AG09319 (cell line): ENCODE measurements at regions not wholly inside any gene's neighbourhood (a gene's known extent, or its start where the extent isn't known, plus 50 kb on each side); places are given as distances from the start of the nearest gene placed in this dataset.

Experiments used
- DNase-seq: peaks from one replicate; pipeline ENCODE4 v3.0.0-alpha.2; 2010; ENCODE audit warnings: low read depth; ENCODE audit errors: extremely low read depth
- CTCF ChIP-seq: IDR thresholded peaks from 2 replicates; pipeline ENCODE4 v1.5.1; 2011; ENCODE audit warnings: low read depth, mild to moderate bottlenecking, inconsistent platforms, low read length, moderate library complexity

- TF ChIP-seq CTCF: no peak
- DNase-seq: no peak
These were observed 255.1 kb upstream of the KRR1 start for GRCh38 chr12:75766263-75767160.

- no peak for DNase-seq
These were observed 254.0 kb upstream of the KRR1 start for GRCh38 chr12:75765170-75766059.

DNA sequence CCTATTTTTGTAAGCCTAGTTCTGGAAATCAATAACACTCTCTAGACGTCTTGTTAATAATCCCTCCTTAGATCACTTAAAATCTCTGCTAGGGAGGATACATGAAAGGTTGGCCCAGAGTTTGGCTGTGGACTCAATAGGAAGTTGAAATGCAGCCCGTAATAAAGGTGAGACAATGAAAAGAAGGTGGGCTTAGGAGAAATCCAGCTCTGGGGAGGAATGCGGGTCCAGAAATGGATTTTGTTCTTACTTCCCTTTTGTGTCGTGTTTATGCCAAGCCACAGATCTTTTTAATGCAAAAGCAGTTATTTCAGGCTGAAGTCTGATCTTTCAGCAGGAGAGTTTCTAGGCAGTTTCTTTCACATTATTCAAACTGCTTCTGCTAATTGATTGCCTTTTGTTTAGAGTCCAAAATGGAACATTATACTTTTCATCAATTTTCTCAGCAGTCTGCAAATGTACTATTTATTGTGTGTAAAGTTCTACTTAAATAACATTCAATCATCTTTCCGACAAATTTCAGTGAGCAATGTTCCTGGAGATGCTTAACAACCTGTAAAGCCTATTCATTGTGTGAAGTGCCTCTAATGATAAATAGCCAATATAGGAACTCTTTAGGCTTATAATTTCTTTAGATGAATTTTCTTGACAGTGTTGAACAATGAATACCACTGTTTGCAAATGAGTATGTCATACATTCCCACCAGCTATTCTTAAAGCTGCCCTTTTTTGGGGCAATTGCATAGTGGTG, 252.9 kb upstream of the KRR1 start:
- no peak for DNase-seq
- TF ChIP-seq CTCF: no peak

More at GRCh38 chr12:75765170-75766059, 254.0 kb upstream of the KRR1 start:
- no peak for TF ChIP-seq CTCF

DNA sequence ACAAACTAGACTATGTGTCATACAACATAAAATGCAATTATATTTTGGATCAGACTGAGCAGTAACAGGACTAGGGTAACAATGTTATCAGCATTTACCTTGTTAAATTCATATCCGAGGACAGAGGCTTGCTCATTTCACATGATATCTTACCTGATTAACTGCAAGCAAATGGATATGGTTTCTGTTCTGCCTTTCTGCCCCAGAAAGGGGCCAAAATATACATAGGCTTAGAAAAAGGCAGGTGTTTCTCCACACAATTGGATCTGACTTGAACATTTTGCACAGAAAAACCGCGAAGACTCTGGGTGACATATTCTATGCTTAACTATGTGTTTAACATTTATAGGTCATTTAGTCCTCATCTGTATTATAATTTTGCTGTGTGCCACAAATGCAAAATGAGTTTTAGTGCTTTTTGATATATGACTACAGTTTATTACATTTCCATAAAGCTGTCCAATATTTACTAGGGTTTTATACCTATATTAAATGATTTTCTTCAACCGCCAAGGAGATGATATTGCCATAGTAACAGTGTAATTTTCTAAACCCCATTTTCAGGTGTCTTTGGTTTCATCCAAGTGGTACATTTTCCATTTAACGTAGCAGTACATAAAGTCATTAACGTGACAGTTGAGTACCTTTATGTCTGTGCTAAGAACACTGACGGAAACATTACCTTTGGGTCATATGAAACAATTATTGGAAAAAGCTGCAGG, 249.3 kb upstream of the KRR1 start:
- no peak for TF ChIP-seq CTCF
- DNase-seq: no peak

DNA sequence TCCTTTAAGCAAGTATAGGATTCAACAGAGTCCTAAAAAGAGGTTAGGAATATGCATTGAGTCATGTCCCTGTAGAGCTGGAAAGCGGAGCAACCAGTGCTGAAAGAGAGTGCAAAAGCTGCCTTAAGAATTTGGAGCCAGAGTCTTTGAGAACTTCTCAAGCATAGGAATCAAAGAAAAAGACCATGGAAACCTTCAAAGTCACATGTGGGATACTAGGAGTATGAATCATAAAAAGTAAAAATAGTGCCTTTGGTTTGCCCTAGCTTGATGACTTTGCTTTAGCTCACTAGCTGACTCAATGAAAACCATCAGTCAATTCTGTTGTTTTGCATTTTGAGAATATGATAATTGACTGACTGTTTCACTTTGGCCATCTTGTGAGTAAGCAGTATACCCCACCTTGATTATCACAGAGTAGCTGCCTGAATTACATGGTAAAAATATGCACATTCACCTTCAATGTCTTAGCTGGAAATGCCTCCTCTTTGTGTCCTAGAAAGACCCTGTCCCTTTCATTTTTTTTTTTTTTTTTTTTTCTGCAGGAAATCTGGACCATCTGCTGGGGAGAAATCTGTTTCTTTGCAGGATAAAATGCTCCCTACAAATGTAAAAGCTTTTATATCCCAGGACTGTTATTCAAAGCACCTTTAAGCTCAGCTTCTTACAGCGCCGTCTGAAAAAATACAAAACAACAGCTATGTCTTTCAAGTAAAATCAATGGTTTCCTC, 248.6 kb upstream of the KRR1 start:
- no peak for DNase-seq
- TF ChIP-seq CTCF: no peak

DNA sequence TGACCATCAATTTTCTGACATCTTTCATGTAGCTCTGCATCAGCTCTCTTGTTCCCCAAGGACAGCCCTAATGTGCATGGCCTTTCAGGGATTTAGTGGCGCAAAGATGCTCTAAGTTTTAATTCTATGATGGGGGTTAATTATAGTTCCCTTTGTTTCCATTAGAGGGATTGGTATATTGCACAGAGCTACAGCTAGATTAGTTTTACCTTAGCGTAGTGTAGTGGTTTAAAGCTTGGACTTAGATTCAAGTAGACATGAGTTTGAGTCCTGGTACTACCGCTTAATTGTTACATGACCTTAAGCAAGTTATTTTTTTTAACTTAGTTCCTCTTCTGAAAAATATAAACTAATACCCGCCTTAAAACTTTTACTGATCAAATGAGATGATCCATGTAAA, 247.8 kb upstream of the KRR1 start:
- DNase-seq: no peak
- TF ChIP-seq CTCF: no peak
